SU-DHL-6 (cell line): ENCODE measurements at regions not wholly inside any gene's neighbourhood (a gene's known extent, or its start where the extent isn't known, plus 50 kb on each side); places are given as distances from the start of the nearest gene placed in this dataset.
"Not testable (repeated sequence)": the region's sequence is repeated elsewhere in the genome, so short reads cannot be mapped to it uniquely, and the experiment has no call there.

Experiments
- H2AFZ ChIP-seq: fragments of 200-600 bp; sonication (generic); 2 replicates; pipeline ENCODE4 v1.6.1; 2014; ENCODE audit warnings: low read depth, mild to moderate bottlenecking, moderate library complexity, mixed read lengths, antibody characterized with exemption, low read length; ENCODE audit not compliant: severe bottlenecking
- H3F3A ChIP-seq: fragments of 200-600 bp; shearing (Covaris generic); 2 replicates; pipeline ENCODE4 v1.6.0; 2016; ENCODE audit warnings: antibody characterized with exemption, mild to moderate bottlenecking; ENCODE audit not compliant: insufficient read depth
- H3K27ac ChIP-seq: fragments of 200-600 bp; sonication (generic); 2 replicates; pipeline ENCODE4 v1.5.1; 2016; ENCODE audit warnings: low read depth, mild to moderate bottlenecking, low read length, moderate library complexity, mixed read lengths
- H3K27me3 ChIP-seq: fragments of 200-600 bp; sonication (generic), shearing (Covaris generic); 2 replicates; pipeline ENCODE4 v1.6.0; 2014; ENCODE audit warnings: mild to moderate bottlenecking, low read length
- H3K36me3 ChIP-seq: fragments of 200-600 bp; sonication (generic); 2 replicates; pipeline ENCODE4 v1.6.1; 2014; ENCODE audit warnings: mild to moderate bottlenecking, low read length, mixed read lengths
- H3K4me2 ChIP-seq: fragments of 300-600, 200-600 bp; shearing (Covaris generic), sonication (generic); 2 replicates; pipeline ENCODE4 v1.6.0; 2014; ENCODE audit warnings: low read length, low read depth, mild to moderate bottlenecking; ENCODE audit not compliant: poor library complexity, severe bottlenecking
- H3K4me3 ChIP-seq: fragments of 200-600 bp; sonication (generic); 2 replicates; pipeline ENCODE4 v1.5.1; 2014; ENCODE audit warnings: antibody characterized with exemption, low read length, mild to moderate bottlenecking, mixed read lengths; ENCODE audit not compliant: insufficient read depth, poor library complexity, severe bottlenecking
- H3K79me2 ChIP-seq: fragments of 200-600 bp; sonication (generic); 2 replicates; pipeline ENCODE4 v1.6.1; 2014; ENCODE audit warnings: mild to moderate bottlenecking, low read length, moderate library complexity; ENCODE audit not compliant: insufficient read depth
- H3K9ac ChIP-seq: fragments of 200-600 bp; sonication (generic); 2 replicates; pipeline ENCODE4 v1.7.0; 2014; ENCODE audit warnings: mild to moderate bottlenecking, low read length
- H3K9me2 ChIP-seq: fragments of 200-600 bp; sonication (generic); replicated peaks from 2 replicates; pipeline ENCODE4 v1.6.1; 2014; ENCODE audit warnings: low read length; ENCODE audit not compliant: insufficient read depth
- H3K9me3 ChIP-seq: fragments of 200-600 bp; sonication (generic); 2 replicates; pipeline ENCODE4 v1.6.1; 2014; ENCODE audit warnings: low read length, mixed read lengths; ENCODE audit not compliant: insufficient read depth
- H4K20me1 ChIP-seq: fragments of 200-600 bp; sonication (generic); 2 replicates; pipeline ENCODE4 v1.6.1; 2014; ENCODE audit warnings: low read depth, mild to moderate bottlenecking, antibody characterized with exemption, low read length, moderate library complexity, mixed read lengths
- EZH2phosphoT487 ChIP-seq: fragments of 200-600 bp; sonication (generic), shearing (Covaris generic); conservative IDR thresholded peaks from 2 replicates; pipeline ENCODE4 v1.6.1; 2018; ENCODE audit warnings: mild to moderate bottlenecking, antibody characterized with exemption, low read length, moderate library complexity, mixed read lengths
- TF ChIP-seq, protein P1 (sequence below): fragments of 200-600 bp; sonication (generic); IDR thresholded peaks from one replicate; pipeline ENCODE4 v1.5.1; 2017; ENCODE audit warnings: antibody characterized with exemption, mild to moderate bottlenecking, low read length, moderate library complexity; ENCODE audit not compliant: insufficient read depth, poor library complexity, severe bottlenecking

GRCh38 chr6:25202504-25202903, 76.7 kb upstream of the CARMIL1 start:
- Histone ChIP-seq H3K27me3 (no peaks in the 10 kb centered on the region), H4K20me1 (peaks cover 4% of the 10 kb centered on the region; the same call in 1 of the 2 replicates), H3K4me2 (no peak overlapping the region), H2AFZ (no peak overlapping the region), H3K4me3 (no peak overlapping the region), H3K9me2 (no peaks in the 10 kb centered on the region), H3K27ac (no peak overlapping the region), H3K9ac (no peak overlapping the region), H3K36me3 (no peaks in the 10 kb centered on the region), H3K9me3 (no peaks in the 10 kb centered on the region), H3F3A (no peaks in the 10 kb centered on the region), H3K79me2 (no peaks in the 10 kb centered on the region)
- TF ChIP-seq, protein P1, sequence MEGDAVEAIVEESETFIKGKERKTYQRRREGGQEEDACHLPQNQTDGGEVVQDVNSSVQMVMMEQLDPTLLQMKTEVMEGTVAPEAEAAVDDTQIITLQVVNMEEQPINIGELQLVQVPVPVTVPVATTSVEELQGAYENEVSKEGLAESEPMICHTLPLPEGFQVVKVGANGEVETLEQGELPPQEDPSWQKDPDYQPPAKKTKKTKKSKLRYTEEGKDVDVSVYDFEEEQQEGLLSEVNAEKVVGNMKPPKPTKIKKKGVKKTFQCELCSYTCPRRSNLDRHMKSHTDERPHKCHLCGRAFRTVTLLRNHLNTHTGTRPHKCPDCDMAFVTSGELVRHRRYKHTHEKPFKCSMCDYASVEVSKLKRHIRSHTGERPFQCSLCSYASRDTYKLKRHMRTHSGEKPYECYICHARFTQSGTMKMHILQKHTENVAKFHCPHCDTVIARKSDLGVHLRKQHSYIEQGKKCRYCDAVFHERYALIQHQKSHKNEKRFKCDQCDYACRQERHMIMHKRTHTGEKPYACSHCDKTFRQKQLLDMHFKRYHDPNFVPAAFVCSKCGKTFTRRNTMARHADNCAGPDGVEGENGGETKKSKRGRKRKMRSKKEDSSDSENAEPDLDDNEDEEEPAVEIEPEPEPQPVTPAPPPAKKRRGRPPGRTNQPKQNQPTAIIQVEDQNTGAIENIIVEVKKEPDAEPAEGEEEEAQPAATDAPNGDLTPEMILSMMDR: no peak
- no peak for TF ChIP-seq EZH2phosphoT487

DNA sequence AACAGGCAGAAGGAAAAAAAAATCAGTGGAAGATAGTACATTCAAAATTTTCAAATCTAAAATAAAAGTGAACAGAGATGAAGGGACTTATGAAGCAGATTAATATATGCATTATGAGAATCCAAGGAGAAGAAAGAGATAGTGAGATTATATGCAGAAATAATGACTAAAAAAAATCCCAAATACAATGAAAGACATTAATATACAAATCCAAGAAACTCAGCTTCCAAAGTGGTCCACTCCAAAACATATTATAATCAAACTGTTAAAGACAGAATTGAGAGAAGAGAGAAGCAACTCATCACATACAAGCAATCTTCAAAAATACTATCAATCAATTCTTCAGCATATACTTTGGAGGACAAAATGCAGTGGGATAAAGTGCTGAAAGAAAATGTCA, 73.5 kb upstream of the CARMIL1 start:
- Histone ChIP-seq H2AFZ (no peak overlapping the region), H3K9me2 (no peaks in the 10 kb centered on the region), H3K4me2 (no peak overlapping the region), H4K20me1 (peaks cover 4% of the 10 kb centered on the region; the same call in 1 of the 2 replicates), H3F3A (no peaks in the 10 kb centered on the region), H3K4me3 (no peak overlapping the region), H3K9me3 (no peaks in the 10 kb centered on the region), H3K9ac (no peak overlapping the region), H3K79me2 (no peaks in the 10 kb centered on the region), H3K36me3 (no peaks in the 10 kb centered on the region), H3K27me3 (no peaks in the 10 kb centered on the region), H3K27ac (no peak overlapping the region)
- no peak for TF ChIP-seq EZH2phosphoT487
- TF ChIP-seq, protein P1: no peak

- not testable (repeated sequence) for H3K9ac ChIP-seq, H3K4me2 ChIP-seq, H2AFZ ChIP-seq
Measured at GRCh38 chr6:25207453-25208155, 71.6 kb upstream of the CARMIL1 start.

GRCh38 chr6:25215881-25216280, 63.3 kb upstream of the CARMIL1 start:
- no peak overlapping the region for H3K27ac ChIP-seq
- no peaks in the 10 kb centered on the region for H4K20me1 ChIP-seq
- H3K27me3 ChIP-seq: no peaks in the 10 kb centered on the region
- no peak overlapping the region for H2AFZ ChIP-seq
- no peaks in the 10 kb centered on the region for H3K36me3 ChIP-seq
- no peak for TF ChIP-seq EZH2phosphoT487
- H3K9ac ChIP-seq: no peak overlapping the region
- no peak overlapping the region for H3K4me3 ChIP-seq
- no peaks in the 10 kb centered on the region for H3K9me3 ChIP-seq
- no peaks in the 10 kb centered on the region for H3K79me2 ChIP-seq
- H3K4me2 ChIP-seq: no peak overlapping the region
- no peaks in the 10 kb centered on the region for H3F3A ChIP-seq
- no peaks in the 10 kb centered on the region for H3K9me2 ChIP-seq

More at GRCh38 chr6:25207453-25208155, 71.6 kb upstream of the CARMIL1 start:
- H3K79me2 ChIP-seq, H3K36me3 ChIP-seq, H4K20me1 ChIP-seq, H3K9me2 ChIP-seq, H3F3A ChIP-seq, H3K27me3 ChIP-seq, H3K9me3 ChIP-seq, H3K27ac ChIP-seq, H3K4me3 ChIP-seq: not testable (repeated sequence)
